NCI-H82 treated with DMSO at 0.1 percent for 48 hours (cell line): ENCODE measurements at regions not wholly inside any gene's neighbourhood (a gene's known extent, or its start where the extent isn't known, plus 50 kb on each side); places are given as distances from the start of the nearest gene placed in this dataset.

Experiments used
- DNase-seq: peaks from one replicate; lab custom pipeline; 2025; ENCODE audit not compliant: unreplicated experiment; lab: John Stamatoyannopoulos, UW

- DNase-seq, result no peak
Measured at GRCh38 chr20:52921340-52921739, 50.8 kb upstream of the TSHZ2 start.

- DNase-seq, result no peak
Measured at GRCh38 chr20:52918311-52918710, 53.8 kb upstream of the TSHZ2 start.

GRCh38 chr20:52915564-52915963 lies 56.6 kb upstream of the TSHZ2 start:
- DNase-seq, result no peak

- DNase-seq, result no peak
Measured at GRCh38 chr20:52914870-52915269, 57.3 kb upstream of the TSHZ2 start.

- no peak for DNase-seq
Measured at GRCh38 chr20:52913650-52914387, 58.3 kb upstream of the TSHZ2 start.

- no peak for DNase-seq
Measured at GRCh38 chr20:52905241-52905994, 66.7 kb upstream of the TSHZ2 start.

- no peak for DNase-seq
Measured at GRCh38 chr20:52904837-52905236, 67.3 kb upstream of the TSHZ2 start.

- DNase-seq, result peak; percentile 50
Measured at GRCh38 chr20:52899041-52899608, 73.0 kb upstream of the TSHZ2 start.

GRCh38 chr20:52896348-52896747 lies 75.8 kb upstream of the TSHZ2 start:
- no peak for DNase-seq

GRCh38 chr20:52895701-52896100 lies 76.5 kb upstream of the TSHZ2 start:
- no peak for DNase-seq

- DNase-seq, result no peak
Measured at GRCh38 chr20:52895235-52895634, 76.9 kb upstream of the TSHZ2 start.

- DNase-seq, result no peak
Measured at GRCh38 chr20:52893498-52893897, 78.7 kb upstream of the TSHZ2 start.

- no peak for DNase-seq
Measured at GRCh38 chr20:52892023-52892422, 80.1 kb upstream of the TSHZ2 start.

- DNase-seq, result no peak
Measured at GRCh38 chr20:52890130-52890529, 82.0 kb upstream of the TSHZ2 start.

- DNase-seq, result no peak
Measured at GRCh38 chr20:52889225-52889624, 82.9 kb upstream of the TSHZ2 start.

- no peak for DNase-seq
Measured at GRCh38 chr20:52888096-52888495, 84.1 kb upstream of the TSHZ2 start.

- no peak for DNase-seq
Measured at GRCh38 chr20:52880997-52881396, 91.2 kb upstream of the TSHZ2 start.

GRCh38 chr20:52880259-52880658 lies 91.9 kb upstream of the TSHZ2 start:
- no peak for DNase-seq

- DNase-seq, result no peak
Measured at GRCh38 chr20:52874241-52874640, 97.9 kb upstream of the TSHZ2 start.

GRCh38 chr20:52869698-52870501 lies 102.3 kb upstream of the TSHZ2 start:
- no peak for DNase-seq

GRCh38 chr20:52869276-52869675 lies 102.9 kb upstream of the TSHZ2 start:
- DNase-seq, result no peak
